Ishikawa (cell line): ENCODE measurements at regions not wholly inside any gene's neighbourhood (a gene's known extent, or its start where the extent isn't known, plus 50 kb on each side); places are given as distances from the start of the nearest gene placed in this dataset.

Experiments used
- CEBPB ChIP-seq: IDR thresholded peaks from 2 replicates; pipeline ENCODE4 v1.6.1; 2012
- CREB1 ChIP-seq: IDR thresholded peaks from 2 replicates; pipeline ENCODE4 v1.6.1; 2012; ENCODE audit warnings: low read depth
- EGR1 ChIP-seq: IDR thresholded peaks from 2 replicates; pipeline ENCODE4 v1.6.1; 2012
- EP300 ChIP-seq: IDR thresholded peaks from 2 replicates; pipeline ENCODE4 v1.6.1; 2012; ENCODE audit warnings: borderline replicate concordance
- FOXM1 ChIP-seq: IDR thresholded peaks from 2 replicates; pipeline ENCODE4 v1.6.1; 2012; ENCODE audit warnings: low read depth, borderline replicate concordance
- MAX ChIP-seq: IDR thresholded peaks from 2 replicates; pipeline ENCODE4 v1.6.1; 2012
- NFIC ChIP-seq: IDR thresholded peaks from 2 replicates; pipeline ENCODE4 v1.6.1; 2012
- RAD21 ChIP-seq: IDR thresholded peaks from 2 replicates; pipeline ENCODE4 v1.6.1; 2012; ENCODE audit warnings: low read depth
- REST ChIP-seq: IDR thresholded peaks from 2 replicates; pipeline ENCODE4 v1.6.1; 2012; ENCODE audit warnings: low read depth, mild to moderate bottlenecking
- TAF1 ChIP-seq: IDR thresholded peaks from 2 replicates; pipeline ENCODE4 v1.6.1; 2012; ENCODE audit warnings: low read depth, mild to moderate bottlenecking
- TCF12 ChIP-seq: IDR thresholded peaks from 2 replicates; pipeline ENCODE4 v1.6.1; 2012; ENCODE audit warnings: low read depth
- TEAD4 ChIP-seq: IDR thresholded peaks from 2 replicates; pipeline ENCODE4 v1.6.1; 2012
- USF1 ChIP-seq: IDR thresholded peaks from 2 replicates; pipeline ENCODE4 v1.6.1; 2012
- YY1 ChIP-seq: IDR thresholded peaks from 2 replicates; pipeline ENCODE4 v1.6.1; 2012; ENCODE audit warnings: low read depth
- ZBTB7A ChIP-seq: IDR thresholded peaks from 2 replicates; pipeline ENCODE4 v1.6.1; 2012; ENCODE audit warnings: low read depth

DNA sequence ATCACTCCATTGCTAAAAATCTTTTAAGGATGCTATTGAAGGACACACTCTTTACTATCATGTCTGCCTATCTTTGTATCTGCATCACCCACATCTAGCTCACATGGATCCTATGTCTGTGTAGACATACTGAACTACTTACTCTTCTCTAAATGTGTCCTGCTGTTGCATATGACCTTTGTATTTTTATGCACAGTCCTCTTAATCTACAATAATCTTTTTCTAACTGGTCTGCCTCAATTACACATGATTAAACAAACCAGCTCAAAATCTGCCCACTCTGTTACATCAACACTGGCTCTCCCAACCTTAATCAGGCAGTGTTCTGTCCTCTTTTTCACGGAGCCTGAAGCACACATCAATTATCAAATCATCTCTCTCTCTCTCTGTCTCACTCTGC lies 316.3 kb upstream of the MGAT4C start:
- TF ChIP-seq EGR1 (no peak), YY1 (no peak), CEBPB (no peak), REST (no peak), ZBTB7A (no peak), TCF12 (no peak), RAD21 (no peak), EP300 (no peak), NFIC (no peak), MAX (no peak), CREB1 (no peak), USF1 (no peak), FOXM1 (no peak), TAF1 (no peak), TEAD4 (no peak)

- no peak for TF ChIP-seq TAF1
- no peak for TF ChIP-seq EP300
- TF ChIP-seq USF1, result no peak
- no peak for TF ChIP-seq CREB1
- TF ChIP-seq MAX, result no peak
- TF ChIP-seq EGR1, result no peak
- no peak for TF ChIP-seq ZBTB7A
- TF ChIP-seq FOXM1, result no peak
- no peak for TF ChIP-seq NFIC
- no peak for TF ChIP-seq TEAD4
- no peak for TF ChIP-seq YY1
- no peak for TF ChIP-seq REST
- no peak for TF ChIP-seq TCF12
Measured at GRCh38 chr12:86565038-86565437, 308.8 kb upstream of the MGAT4C start.

- TF ChIP-seq NFIC, result no peak
- TF ChIP-seq EP300, result no peak
- no peak for TF ChIP-seq REST
- TF ChIP-seq MAX, result no peak
- no peak for TF ChIP-seq ZBTB7A
- TF ChIP-seq TCF12, result no peak
- TF ChIP-seq USF1, result no peak
Measured at GRCh38 chr12:86551146-86551571, 295.0 kb upstream of the MGAT4C start.

- TF ChIP-seq FOXM1 (no peak), EGR1 (no peak), EP300 (no peak), TAF1 (no peak), CEBPB (no peak), MAX (no peak)
Measured at GRCh38 chr12:86550218-86551145, 294.3 kb upstream of the MGAT4C start.
